HepG2 (cell line): ENCODE measurements at regions not wholly inside any gene's neighbourhood (a gene's known extent, or its start where the extent isn't known, plus 50 kb on each side); places are given as distances from the start of the nearest gene placed in this dataset.

Experiments
- ATAC-seq: fragments of 200-7000 bp; cut with Tn5 transposase; 3 replicates; pipeline ENCODE4 v1.9.1; 2020; ENCODE audit warnings: mild to moderate bottlenecking, moderate library complexity
- BruUV-seq: library from RNA; stranded (reverse); fragments of 400-500 nt; replicated peaks from 2 replicates; lab custom pipeline; 2021; lab: Mats Ljungman, UMichigan
- CTCF ChIA-PET: fragments of 300-600 bp; formaldehyde crosslinking; extraction: SDS; loops from one replicate; lab custom pipeline; 2021; ENCODE audit warnings: low total read pairs, inconsistent platforms, low intra/inter-chr PET ratio; lab: Yijun Ruan, JAX
- POLR2A ChIA-PET: fragments of 350-600 bp; sonication (Branson Sonifier 250); formaldehyde crosslinking; loops from one replicate; lab custom pipeline; 2020; ENCODE audit warnings: antibody characterized with exemption, inconsistent platforms; lab: Yijun Ruan, JAX
- DNase-seq: peaks from one replicate; pipeline ENCODE4 v3.0.0-alpha.2; 2015; ENCODE audit warnings: low spot score
- FAIRE-seq: peaks from 3 replicates; lab custom pipeline; 2011; peaks lifted over from hg19 to GRCh38; lab: Jason Lieb, UNC
- H2AFZ ChIP-seq: one replicate; pipeline ENCODE4 v1.6.1; 2011; ENCODE audit warnings: low read length, inconsistent platforms
- H3K27ac ChIP-seq: fragments of 300-600 bp; 3 replicates; pipeline ENCODE4 v1.8.0; 2011; ENCODE audit warnings: mixed run types, mild to moderate bottlenecking, mixed read lengths, low read length, inconsistent platforms; ENCODE audit not compliant: insufficient read depth; ENCODE audit errors: extremely low read length
- H3K27me3 ChIP-seq, 2 experiments: fragments of 200-600 bp in 1 of 2; 2 replicates in 1 of 2; 3 replicates in 1 of 2; pipeline versions ENCODE4 v1.6.0 to v1.8.0; 2011; ENCODE audit warnings: low read length in 2 of 2, mild to moderate bottlenecking in 2 of 2, moderate library complexity in 2 of 2, inconsistent platforms in 1 of 2; ENCODE audit not compliant: insufficient read depth in 2 of 2, control insufficient read depth in 1 of 2
- H3K36me3 ChIP-seq, 2 experiments: fragments of 200-600 bp in 1 of 2; replicated peaks in 1 of 2; 2 replicates in 1 of 2; 3 replicates in 1 of 2; pipeline versions ENCODE4 v1.5.1 to v1.8.0; 2011; ENCODE audit warnings: low read length in 2 of 2, inconsistent platforms in 1 of 2; ENCODE audit not compliant: insufficient read depth in 2 of 2, control insufficient read depth in 1 of 2
- H3K4me1 ChIP-seq: 2 replicates; pipeline ENCODE4 v1.5.1; 2012; ENCODE audit warnings: low read length, inconsistent platforms; ENCODE audit not compliant: insufficient read depth
- H3K4me2 ChIP-seq: 2 replicates; pipeline ENCODE4 v1.6.0; 2011; ENCODE audit warnings: low read depth, low read length, inconsistent platforms
- H3K4me3 ChIP-seq, 3 experiments: fragments of 200-600 bp in 1 of 3; sonication (generic), shearing (Covaris generic) in 1 of 3; replicated peaks in 1 of 3; 2 replicates each; pipeline ENCODE4 v1.5.1; 2011 to 2016; ENCODE audit warnings: low read length in 3 of 3, inconsistent platforms in 2 of 3, low read depth in 2 of 3, mild to moderate bottlenecking in 2 of 3, control low read depth in 1 of 3, mixed read lengths in 1 of 3; ENCODE audit not compliant: insufficient read depth in 1 of 3
- H3K79me2 ChIP-seq: one replicate; pipeline ENCODE4 v1.6.1; 2011; ENCODE audit warnings: low read length, inconsistent platforms; ENCODE audit not compliant: insufficient read depth
- H3K9ac ChIP-seq: 2 replicates; pipeline ENCODE4 v1.6.0; 2011; ENCODE audit warnings: mild to moderate bottlenecking, low read depth, low read length, inconsistent platforms; ENCODE audit not compliant: insufficient read depth
- H3K9me3 ChIP-seq: 2 replicates; pipeline ENCODE4 v1.5.1; 2012; ENCODE audit warnings: mild to moderate bottlenecking, low read length
- H4K20me1 ChIP-seq: 2 replicates; pipeline ENCODE4 v1.6.0; 2011; ENCODE audit warnings: inconsistent platforms, mild to moderate bottlenecking, low read length, moderate library complexity; ENCODE audit not compliant: insufficient read depth
- CEBPB ChIP-seq: IDR thresholded peaks from 2 replicates; pipeline ENCODE4 v1.6.1; 2011; ENCODE audit warnings: low read depth, low read length, improper control_type of control experiment, borderline replicate concordance
- CEBPG ChIP-seq: IDR thresholded peaks from 2 replicates; pipeline ENCODE4 v1.6.1; 2016
- HNF4A ChIP-seq: sonication (generic); formaldehyde crosslinking; IDR thresholded peaks from 2 replicates; pipeline ENCODE4 v1.4.0; 2020; ENCODE audit warnings: missing genetic modification reagents
- HNRNPH1 ChIP-seq: fragments of 200-400 bp; formaldehyde crosslinking; optimal IDR thresholded peaks from 2 replicates; pipeline ENCODE3; 2017; ENCODE audit warnings: mild to moderate bottlenecking, low read depth, low read length
- NCOR1 ChIP-seq: fragments of 200-600 bp; sonication (generic); IDR thresholded peaks from 2 replicates; pipeline ENCODE4 v1.7.0; 2017; ENCODE audit warnings: antibody characterized with exemption, low read length, borderline replicate concordance
- ONECUT2 ChIP-seq: sonication (generic); formaldehyde crosslinking; IDR thresholded peaks from 2 replicates; pipeline ENCODE4 v1.4.0; 2020; ENCODE audit warnings: missing genetic modification reagents
- USF2 ChIP-seq, 2 experiments: sonication (generic) in 1 of 2; formaldehyde crosslinking in 1 of 2; IDR thresholded peaks; 2 replicates each; pipeline versions ENCODE4 v1.5.1 to v1.6.1; 2011 to 2020; ENCODE audit warnings: borderline replicate concordance in 1 of 2, low read depth in 1 of 2, low read length in 1 of 2, mild to moderate bottlenecking in 1 of 2, missing genetic modification reagents in 1 of 2, moderate library complexity in 1 of 2
- ZNF10 ChIP-seq: sonication (generic); formaldehyde crosslinking; IDR thresholded peaks from 2 replicates; pipeline ENCODE4 v1.4.0; 2020; ENCODE audit warnings: mild to moderate bottlenecking, low read depth, missing genetic modification reagents, borderline replicate concordance
- ZNF460 ChIP-seq: sonication (generic); formaldehyde crosslinking; IDR thresholded peaks from 2 replicates; pipeline ENCODE4 v1.5.1; 2020; ENCODE audit warnings: missing genetic modification reagents, mild to moderate bottlenecking, borderline replicate concordance
- WGBS: methylation state at CpG from one replicate; pipeline ENCODE4 v1.1.6; 2017; ENCODE audit warnings: low lambda C conversion rate; 5-methylcytosine and 5-hydroxymethylcytosine counted together
- in situ Hi-C: cut with HindIII; loops from 2 replicates; pipeline ENCODE4 v1.10.0; 2017; ENCODE audit warnings: low pct_unique_long_range_greater_than_20kb; ENCODE audit not compliant: extremely low pct_ligation_motif_present
- intact Hi-C: fragments of 100-400 bp; cut with micrococcal nuclease; formaldehyde crosslinking; loops from one replicate; pipeline ENCODE4 v1.10.0; 2022; ENCODE audit not compliant: unreplicated experiment

GRCh38 chr6:149137594-149137993 is 179.9 kb upstream of the TAB2 start:
- H3K36me3 ChIP-seq = no peaks in the 10 kb centered on the region
- POLR2A ChIA-PET = no interaction called here
- in situ Hi-C loops = no loop called here
- no peak for FAIRE-seq
- H2AFZ ChIP-seq = no peak overlapping the region
- H3K4me3 ChIP-seq = no peak overlapping the region
- CTCF ChIA-PET = no interaction called here
- H3K27me3 ChIP-seq = peaks cover 0 to 17% of the 10 kb centered on the region in 2 experiments; a peak in 3 of 5 replicates
- no peak overlapping the region for H3K4me2 ChIP-seq
- WGBS = 42% methylated on average over 4 of the region's 4 CpGs
- ATAC-seq = 0 out of 3 replicates have a peak, but pooled peaks have one; percentile 16
- H4K20me1 ChIP-seq = no peaks in the 10 kb centered on the region
- no peak for DNase-seq
- H3K9ac ChIP-seq = no peak overlapping the region
- TF ChIP-seq ZNF460 = 0 out of 2 replicates have a peak, but pooled peaks have one; percentile 17
- 0 out of 2 replicates have a peak, but pooled peaks have one; percentile 33 for TF ChIP-seq ONECUT2 (CRISPR knock-in tag)
- TF ChIP-seq NCOR1 = peak; percentile 30; the same call in 1 of the 2 replicates
- no peak for TF ChIP-seq ZNF10 (CRISPR knock-in tag)
- TF ChIP-seq USF2 (IDR thresholded peaks at IDR 0.05; ENCODE audit: low read depth, low read length) = no peak
- TF ChIP-seq USF2 (CRISPR knock-in tag; IDR thresholded peaks at IDR 0.05; ENCODE audit: borderline replicate concordance) = no peak
- peak; percentile 71 for TF ChIP-seq HNF4A
- peak; percentile 47; the same call in 1 of the 2 replicates for TF ChIP-seq CEBPG (CRISPR knock-in tag)
- TF ChIP-seq CEBPB = peak; percentile 69; the same call in 1 of the 2 replicates
- TF ChIP-seq HNRNPH1 = no peak
- H3K9me3 ChIP-seq = no peaks in the 10 kb centered on the region
- BruUV-seq = no TSS peak
- H3K4me1 ChIP-seq = peaks cover 11% of the 10 kb centered on the region; the same call in 1 of the 2 replicates
- no peak overlapping the region for H3K27ac ChIP-seq
- no peaks in the 10 kb centered on the region for H3K79me2 ChIP-seq
- intact Hi-C loops = no loop called here
